ENCODE measurements at regions not wholly inside any gene's neighbourhood (a gene's known extent, or its start where the extent isn't known, plus 50 kb on each side); places are given as distances from the start of the nearest gene placed in this dataset.

DNA sequence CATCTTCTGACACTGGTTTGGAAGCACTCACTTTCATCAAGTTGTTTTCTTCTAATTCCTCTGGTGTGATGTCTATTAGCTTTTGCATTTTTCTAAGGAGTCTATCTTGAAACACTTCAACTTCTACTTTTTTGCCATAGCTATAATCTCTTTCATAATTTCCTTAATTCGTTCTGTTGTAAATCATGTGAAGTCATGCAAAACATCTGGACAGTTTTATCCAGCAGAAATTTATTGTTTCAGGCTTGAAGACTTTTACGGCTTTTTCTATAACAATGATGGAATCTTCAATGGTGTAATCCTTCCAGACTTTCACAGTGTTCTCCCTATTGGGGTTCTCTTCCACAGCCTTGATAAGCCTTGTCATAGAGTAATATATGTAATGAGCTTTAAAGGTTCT lies 74.9 kb upstream of the PABPC4L start:
- H3K9me1 ChIP-seq (replicated peaks; ENCODE audit: control insufficient read depth, extremely low read depth, insufficient read depth, low read length): no peaks in the 10 kb centered on the region
- no peaks in the 10 kb centered on the region for H3K79me2 ChIP-seq (ENCODE audit: control insufficient read depth, insufficient read depth, low read length)
- no peaks in the 10 kb centered on the region for H3K36me3 ChIP-seq (ENCODE audit: control insufficient read depth in 2 of 2, extremely low read depth in 1 of 2, insufficient read depth in 2 of 2, low read length in 2 of 2)
- H3K4me2 ChIP-seq (ENCODE audit: insufficient read depth, low read length): no peak overlapping the region
- intact Hi-C loops (cut with micrococcal nuclease): no loop called here
- no peak overlapping the region for H2AFZ ChIP-seq (ENCODE audit: low read depth, low read length)
- ChIA-PET POLR2A (no interaction called here), CTCF (no interaction called here)
- H3K27me3 ChIP-seq (ENCODE audit: control insufficient read depth in 2 of 2, insufficient read depth in 2 of 2, low read length in 2 of 2): no peaks in the 10 kb centered on the region
- H3K9me3 ChIP-seq (replicated peaks; ENCODE audit: control insufficient read depth, insufficient read depth, low read length): no peaks in the 10 kb centered on the region
- no peak overlapping the region for H3K9ac ChIP-seq (replicated peaks; ENCODE audit: extremely low read depth, insufficient read depth, low read length)
- no peak for TF ChIP-seq CTCF (IDR thresholded peaks at IDR 0.05; ENCODE audit: extremely low read depth in 1 of 2, insufficient read depth in 1 of 2, low read depth in 1 of 2, low read length in 2 of 2)
- TF ChIP-seq EZH2 (IDR thresholded peaks at IDR 0.05; ENCODE audit: borderline replicate concordance, low read depth, low read length, severe bottlenecking): no peak
- no peak for TF ChIP-seq FOS (IDR thresholded peaks at IDR 0.05; ENCODE audit: borderline replicate concordance, insufficient read depth, low read length)
- TF ChIP-seq MAX (IDR thresholded peaks at IDR 0.05; ENCODE audit: insufficient read depth, insufficient read length): no peak
- TF ChIP-seq MYC (IDR thresholded peaks at IDR 0.05; ENCODE audit: low read depth, low read length): no peak
- no peak for TF ChIP-seq POLR2AphosphoS5 (IDR thresholded peaks at IDR 0.05; ENCODE audit: insufficient read depth, low read depth, low read length)
- no peak for TF ChIP-seq JUN (IDR thresholded peaks at IDR 0.05; ENCODE audit: borderline replicate concordance, insufficient read depth, insufficient read length, low read depth)
- TF ChIP-seq POLR2A (IDR thresholded peaks at IDR 0.05; ENCODE audit: low read depth, low read length): no peak
- no peak for TF ChIP-seq GATA2 (IDR thresholded peaks at IDR 0.05; ENCODE audit: insufficient read depth, insufficient read length, low read depth, low read length)
- FAIRE-seq (no peak), DNase-seq (ENCODE audit: low read depth, low spot score) (no peak)
- no peak overlapping the region for H3K27ac ChIP-seq (ENCODE audit: insufficient read depth, low read depth, low read length)
- no peak overlapping the region for H3K4me3 ChIP-seq (replicated peaks in 1 of 3; ENCODE audit: insufficient read depth in 1 of 3, low read depth in 1 of 3, low read length in 3 of 3)
- no peaks in the 10 kb centered on the region for H3K4me1 ChIP-seq (ENCODE audit: control insufficient read depth, extremely low read depth, insufficient read depth, low read length)
- dilution Hi-C loops (cut with MboI; ENCODE audit: extremely low pct_ligation_motif_present, low sequenced_read_pairs): no loop called here
- H4K20me1 ChIP-seq (replicated peaks; ENCODE audit: control insufficient read depth, extremely low read depth, insufficient read depth, low read length): no peaks in the 10 kb centered on the region
- no TSS peak for BruUV-seq (replicated peaks)
